Neural progenitor cell (in vitro differentiated cells): ENCODE measurements at regions not wholly inside any gene's neighbourhood (a gene's known extent, or its start where the extent isn't known, plus 50 kb on each side); places are given as distances from the start of the nearest gene placed in this dataset.

Source experiments
- DNase-seq: peaks from one replicate; pipeline ENCODE4 v3.0.0-alpha.2; 2016; ENCODE audit warnings: low spot score
- H2AFZ ChIP-seq: fragments of 200-600 bp; sonication (generic); replicated peaks from 2 replicates; pipeline ENCODE4 v1.6.1; 2016; ENCODE audit warnings: antibody characterized with exemption
- H3F3A ChIP-seq: fragments of 200-600 bp; sonication (generic); 2 replicates; pipeline ENCODE4 v1.6.1; 2016; ENCODE audit warnings: antibody characterized with exemption, low read depth
- H3K27ac ChIP-seq: fragments of 200-600 bp; sonication (generic); 2 replicates; pipeline ENCODE4 v1.5.1; 2016; ENCODE audit warnings: mild to moderate bottlenecking
- H3K27me3 ChIP-seq: fragments of 200-600 bp; sonication (generic); 2 replicates; pipeline ENCODE4 v1.6.1; 2016; ENCODE audit warnings: mild to moderate bottlenecking, moderate library complexity
- H3K36me3 ChIP-seq: fragments of 200-600 bp; sonication (generic); 2 replicates; pipeline ENCODE4 v1.5.1; 2016
- H3K4me1 ChIP-seq: fragments of 200-600 bp; sonication (generic); 2 replicates; pipeline ENCODE4 v1.6.1; 2016; ENCODE audit warnings: mixed run types
- H3K4me2 ChIP-seq: fragments of 200-600 bp; sonication (generic); 2 replicates; pipeline ENCODE4 v1.6.1; 2016
- H3K4me3 ChIP-seq: fragments of 200-600 bp; sonication (generic); 2 replicates; pipeline ENCODE4 v1.5.1; 2016
- H3K79me2 ChIP-seq: fragments of 200-600 bp; sonication (generic); 2 replicates; pipeline ENCODE4 v1.6.1; 2016; ENCODE audit warnings: low read depth
- H3K9ac ChIP-seq: fragments of 200-600 bp; sonication (generic); 2 replicates; pipeline ENCODE4 v1.6.1; 2016
- H3K9me3 ChIP-seq: fragments of 200-600 bp; sonication (generic); 2 replicates; pipeline ENCODE4 v1.5.1; 2016; ENCODE audit warnings: low read depth
- H4K20me1 ChIP-seq: fragments of 200-600 bp; sonication (generic); 2 replicates; pipeline ENCODE4 v1.6.1; 2016; ENCODE audit warnings: low read depth
- H3K27ac Mint-ChIP-seq: 3 replicates; pipeline ENCODE4 v1.8.0; 2021; ENCODE audit warnings: mixed read lengths
- H3K27me3 Mint-ChIP-seq: 2 replicates; pipeline ENCODE4 v1.8.0; 2022; ENCODE audit warnings: low read depth, mild to moderate bottlenecking, inconsistent platforms, moderate library complexity, mixed read lengths; ENCODE audit not compliant: insufficient read depth
- H3K36me3 Mint-ChIP-seq: 3 replicates; pipeline ENCODE4 v1.8.0; 2021; ENCODE audit warnings: mixed read lengths
- H3K4me1 Mint-ChIP-seq: 3 replicates; pipeline ENCODE4 v1.8.0; 2021; ENCODE audit warnings: mixed read lengths
- H3K4me3 Mint-ChIP-seq: 3 replicates; pipeline ENCODE4 v1.8.0; 2021; ENCODE audit warnings: mild to moderate bottlenecking, moderate library complexity, mixed read lengths
- H3K9me3 Mint-ChIP-seq: 3 replicates; pipeline ENCODE4 v1.8.0; 2020; ENCODE audit warnings: mixed read lengths
- EZH2 ChIP-seq: fragments of 200-600 bp; sonication (generic); IDR thresholded peaks from 2 replicates; pipeline ENCODE4 v1.6.1; 2017; ENCODE audit warnings: antibody characterized with exemption, mild to moderate bottlenecking, moderate library complexity
- EZH2phosphoT487 ChIP-seq: fragments of 200-600 bp; sonication (generic); IDR thresholded peaks from 2 replicates; pipeline ENCODE4 v1.6.1; 2017; ENCODE audit warnings: antibody characterized with exemption
- TF ChIP-seq, protein P1 (sequence below): fragments of 200-600 bp; sonication (generic); IDR thresholded peaks from 2 replicates; pipeline ENCODE4 v1.5.1; 2017; ENCODE audit warnings: antibody characterized with exemption, mild to moderate bottlenecking

- Mint-ChIP-seq H3K36me3 (no peaks in the 10 kb centered on the region), H3K27me3 (peaks cover 2% of the 10 kb centered on the region), H3K27ac (no peak overlapping the region), H3K9me3 (peaks cover 5% of the 10 kb centered on the region), H3K4me1 (no peaks in the 10 kb centered on the region), H3K4me3 (no peak overlapping the region)
- Histone ChIP-seq H3K36me3 (no peaks in the 10 kb centered on the region), H3K4me3 (no peak overlapping the region), H3K27ac (no peak overlapping the region), H3K9ac (no peak overlapping the region), H3K79me2 (no peaks in the 10 kb centered on the region), H3K4me1 (no peaks in the 10 kb centered on the region), H2AFZ (no peak overlapping the region), H3K9me3 (no peaks in the 10 kb centered on the region), H3K4me2 (no peak overlapping the region), H3F3A (no peaks in the 10 kb centered on the region), H4K20me1 (no peaks in the 10 kb centered on the region), H3K27me3 (no peaks in the 10 kb centered on the region)
- no peak for DNase-seq
- no peak for TF ChIP-seq EZH2phosphoT487
- TF ChIP-seq, protein P1, sequence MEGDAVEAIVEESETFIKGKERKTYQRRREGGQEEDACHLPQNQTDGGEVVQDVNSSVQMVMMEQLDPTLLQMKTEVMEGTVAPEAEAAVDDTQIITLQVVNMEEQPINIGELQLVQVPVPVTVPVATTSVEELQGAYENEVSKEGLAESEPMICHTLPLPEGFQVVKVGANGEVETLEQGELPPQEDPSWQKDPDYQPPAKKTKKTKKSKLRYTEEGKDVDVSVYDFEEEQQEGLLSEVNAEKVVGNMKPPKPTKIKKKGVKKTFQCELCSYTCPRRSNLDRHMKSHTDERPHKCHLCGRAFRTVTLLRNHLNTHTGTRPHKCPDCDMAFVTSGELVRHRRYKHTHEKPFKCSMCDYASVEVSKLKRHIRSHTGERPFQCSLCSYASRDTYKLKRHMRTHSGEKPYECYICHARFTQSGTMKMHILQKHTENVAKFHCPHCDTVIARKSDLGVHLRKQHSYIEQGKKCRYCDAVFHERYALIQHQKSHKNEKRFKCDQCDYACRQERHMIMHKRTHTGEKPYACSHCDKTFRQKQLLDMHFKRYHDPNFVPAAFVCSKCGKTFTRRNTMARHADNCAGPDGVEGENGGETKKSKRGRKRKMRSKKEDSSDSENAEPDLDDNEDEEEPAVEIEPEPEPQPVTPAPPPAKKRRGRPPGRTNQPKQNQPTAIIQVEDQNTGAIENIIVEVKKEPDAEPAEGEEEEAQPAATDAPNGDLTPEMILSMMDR: no peak
- no peak for TF ChIP-seq EZH2
Measured at GRCh38 chr5:35324679-35325078, 94.4 kb upstream of the PRLR start.

DNA sequence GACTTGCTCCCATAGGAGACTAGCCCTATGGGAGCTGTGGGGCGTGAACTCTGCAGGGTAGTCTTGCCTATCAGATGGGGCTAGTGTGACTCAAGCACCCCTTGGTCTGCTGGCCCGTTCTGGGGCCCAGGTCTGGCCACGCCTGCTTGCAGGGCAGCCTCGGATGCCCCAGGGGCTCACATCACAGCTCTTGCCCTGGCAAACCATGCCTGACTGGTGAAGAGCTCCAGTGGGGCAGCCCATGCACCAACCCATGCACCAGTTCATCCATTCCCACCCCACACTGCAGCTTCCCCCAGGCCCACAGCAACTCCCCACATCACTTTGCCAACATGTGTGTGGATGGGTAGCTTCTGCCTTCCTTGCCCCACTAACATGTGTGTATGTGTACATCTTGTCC lies 93.9 kb upstream of the PRLR start:
- H3K36me3 Mint-ChIP-seq: no peaks in the 10 kb centered on the region
- H2AFZ ChIP-seq: no peak overlapping the region
- no peaks in the 10 kb centered on the region for H3K27me3 ChIP-seq
- H3K4me1 Mint-ChIP-seq: no peaks in the 10 kb centered on the region
- no peak overlapping the region for H3K4me3 ChIP-seq
- H3K4me3 Mint-ChIP-seq: no peak overlapping the region
- H3K4me2 ChIP-seq: no peak overlapping the region
- H3K79me2 ChIP-seq: no peaks in the 10 kb centered on the region
- H3K27ac ChIP-seq: no peak overlapping the region
- H3K27me3 Mint-ChIP-seq: peaks cover 2% of the 10 kb centered on the region
- DNase-seq: no peak
- H4K20me1 ChIP-seq: no peaks in the 10 kb centered on the region
- peaks cover 5% of the 10 kb centered on the region for H3K9me3 Mint-ChIP-seq
- no peaks in the 10 kb centered on the region for H3K9me3 ChIP-seq
- no peak overlapping the region for H3K27ac Mint-ChIP-seq
- H3K36me3 ChIP-seq: no peaks in the 10 kb centered on the region
- H3F3A ChIP-seq: no peaks in the 10 kb centered on the region
- H3K9ac ChIP-seq: no peak overlapping the region
- H3K4me1 ChIP-seq: no peaks in the 10 kb centered on the region
- TF ChIP-seq, protein P1: no peak
- TF ChIP-seq EZH2phosphoT487: no peak
- no peak for TF ChIP-seq EZH2

- no peaks in the 10 kb centered on the region for H3K9me3 ChIP-seq
- H4K20me1 ChIP-seq: no peaks in the 10 kb centered on the region
- no peak for DNase-seq
- Mint-ChIP-seq H3K9me3 (no peaks in the 10 kb centered on the region), H3K4me1 (peaks cover 9% of the 10 kb centered on the region), H3K4me3 (no peak overlapping the region), H3K27me3 (peaks cover 2% of the 10 kb centered on the region), H3K36me3 (no peaks in the 10 kb centered on the region), H3K27ac (no peak overlapping the region)
- H3K4me2 ChIP-seq: no peak overlapping the region
- H3K79me2 ChIP-seq: no peaks in the 10 kb centered on the region
- no peaks in the 10 kb centered on the region for H3F3A ChIP-seq
- no peak overlapping the region for H3K9ac ChIP-seq
- no peak for TF ChIP-seq EZH2
- TF ChIP-seq, protein P1: no peak
- TF ChIP-seq EZH2phosphoT487: no peak
- no peak overlapping the region for H3K4me3 ChIP-seq
- no peak overlapping the region for H3K27ac ChIP-seq
- H3K36me3 ChIP-seq: no peaks in the 10 kb centered on the region
- H3K27me3 ChIP-seq: no peaks in the 10 kb centered on the region
- H2AFZ ChIP-seq: no peak overlapping the region
- H3K4me1 ChIP-seq: no peaks in the 10 kb centered on the region
Measured at GRCh38 chr5:35320029-35320428, 89.7 kb upstream of the PRLR start.
